ENCODE measurements at regions not wholly inside any gene's neighbourhood (a gene's known extent, or its start where the extent isn't known, plus 50 kb on each side); places are given as distances from the start of the nearest gene placed in this dataset.
A peak's percentile ranks its signal among the peaks of the same experiment; 100 is the strongest.

DNA sequence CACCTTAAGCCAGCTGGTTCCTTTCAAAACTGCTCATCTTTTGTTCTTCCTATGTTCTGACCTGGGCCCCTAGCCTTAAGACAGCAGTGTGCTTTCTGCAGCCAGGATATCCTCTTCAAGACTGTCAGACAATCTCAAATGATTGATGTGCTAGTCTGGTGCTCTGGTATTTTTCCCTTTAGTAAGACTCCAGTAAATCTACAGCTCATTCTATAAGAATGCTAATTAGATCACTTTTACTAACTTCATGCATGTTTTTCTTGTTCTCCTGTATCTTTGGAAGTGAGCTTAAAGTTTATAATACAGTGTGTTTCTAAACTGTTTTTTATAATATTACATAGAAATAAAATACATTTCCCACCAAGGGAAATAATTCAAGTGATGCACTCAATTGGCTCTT, 220.9 kb upstream of the NANOGP8 start:
- H3K4me1 ChIP-seq, result peaks cover 46% of the 10 kb centered on the region
- no peak overlapping the region for H3K4me3 ChIP-seq
- intact Hi-C loops (cut with micrococcal nuclease), result no loop called here

DNA sequence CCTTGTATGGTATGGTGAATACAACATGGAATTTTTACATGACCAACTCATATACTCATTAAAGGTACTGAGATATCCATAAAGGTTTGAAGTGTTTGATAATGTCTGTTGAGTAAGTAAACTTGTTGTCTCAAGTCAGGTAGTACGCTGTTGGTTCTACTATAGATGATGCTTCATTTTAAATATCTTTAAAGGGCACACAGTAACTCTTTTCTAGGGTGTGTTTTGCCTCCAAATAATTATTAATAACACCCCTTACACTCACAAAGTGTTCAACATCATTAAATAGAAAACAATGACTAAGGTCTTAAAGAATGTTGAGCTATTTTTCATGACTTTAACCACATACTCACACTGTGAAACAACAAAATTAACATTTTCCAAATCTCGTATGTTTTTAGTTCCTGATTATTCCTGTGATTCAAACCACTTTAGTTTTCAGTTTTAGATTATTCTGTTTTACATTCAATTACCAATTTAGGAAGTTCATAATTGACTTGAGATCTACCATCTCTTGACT, 220.0 kb upstream of the NANOGP8 start:
- Histone ChIP-seq H3K27ac (replicated peaks) (peak overlapping the region; percentile 78), H3K36me3 (no peaks in the 10 kb centered on the region), H3K27me3 (ENCODE audit: low read depth) (no peaks in the 10 kb centered on the region), H3K4me1 (peaks cover 42% of the 10 kb centered on the region), H3K9me3 (replicated peaks) (no peaks in the 10 kb centered on the region), H3K4me3 (no peak overlapping the region)
- DNase-seq, result no peak
- TF ChIP-seq, protein P1, sequence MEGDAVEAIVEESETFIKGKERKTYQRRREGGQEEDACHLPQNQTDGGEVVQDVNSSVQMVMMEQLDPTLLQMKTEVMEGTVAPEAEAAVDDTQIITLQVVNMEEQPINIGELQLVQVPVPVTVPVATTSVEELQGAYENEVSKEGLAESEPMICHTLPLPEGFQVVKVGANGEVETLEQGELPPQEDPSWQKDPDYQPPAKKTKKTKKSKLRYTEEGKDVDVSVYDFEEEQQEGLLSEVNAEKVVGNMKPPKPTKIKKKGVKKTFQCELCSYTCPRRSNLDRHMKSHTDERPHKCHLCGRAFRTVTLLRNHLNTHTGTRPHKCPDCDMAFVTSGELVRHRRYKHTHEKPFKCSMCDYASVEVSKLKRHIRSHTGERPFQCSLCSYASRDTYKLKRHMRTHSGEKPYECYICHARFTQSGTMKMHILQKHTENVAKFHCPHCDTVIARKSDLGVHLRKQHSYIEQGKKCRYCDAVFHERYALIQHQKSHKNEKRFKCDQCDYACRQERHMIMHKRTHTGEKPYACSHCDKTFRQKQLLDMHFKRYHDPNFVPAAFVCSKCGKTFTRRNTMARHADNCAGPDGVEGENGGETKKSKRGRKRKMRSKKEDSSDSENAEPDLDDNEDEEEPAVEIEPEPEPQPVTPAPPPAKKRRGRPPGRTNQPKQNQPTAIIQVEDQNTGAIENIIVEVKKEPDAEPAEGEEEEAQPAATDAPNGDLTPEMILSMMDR (IDR thresholded peaks at IDR 0.05; ENCODE audit: borderline replicate concordance), result no peak
- intact Hi-C loops (cut with micrococcal nuclease), result no loop called here

More for the DNA sequence above, 220.9 kb upstream of the NANOGP8 start:
- DNase-seq, result no peak
- Histone ChIP-seq H3K27ac (replicated peaks) (peak overlapping the region; percentile 78), H3K27me3 (ENCODE audit: low read depth) (no peaks in the 10 kb centered on the region), H3K9me3 (replicated peaks) (no peaks in the 10 kb centered on the region), H3K36me3 (no peaks in the 10 kb centered on the region)
- TF ChIP-seq, protein P1 (IDR thresholded peaks at IDR 0.05; ENCODE audit: borderline replicate concordance), result no peak

DNA sequence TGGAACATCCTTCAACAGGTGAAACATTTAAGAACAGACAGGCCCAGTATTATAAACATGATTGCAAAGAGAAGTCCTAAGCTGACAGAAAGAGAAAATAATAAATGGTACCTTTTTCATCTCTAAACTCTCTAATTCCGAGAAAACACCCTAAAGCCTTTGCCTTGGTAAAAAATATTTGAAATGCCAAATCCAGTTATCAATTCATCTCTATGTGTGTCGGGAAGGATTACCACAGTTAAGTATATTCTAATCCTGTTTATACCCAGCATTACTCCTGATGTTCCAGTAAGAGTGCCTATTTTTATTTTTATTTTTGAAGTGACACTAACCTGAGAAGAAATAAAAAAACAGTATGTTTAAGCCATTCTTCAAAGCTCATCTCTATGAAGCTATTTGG, 219.3 kb upstream of the NANOGP8 start:
- no peaks in the 10 kb centered on the region for H3K9me3 ChIP-seq (replicated peaks)
- no peaks in the 10 kb centered on the region for H3K27me3 ChIP-seq (ENCODE audit: low read depth)
- intact Hi-C loops (cut with micrococcal nuclease), result no loop called here
- no peak overlapping the region for H3K4me3 ChIP-seq
- H3K36me3 ChIP-seq, result no peaks in the 10 kb centered on the region
- no peak for DNase-seq
- TF ChIP-seq, protein P1 (IDR thresholded peaks at IDR 0.05; ENCODE audit: borderline replicate concordance), result no peak
- H3K27ac ChIP-seq (replicated peaks), result no peak overlapping the region
- peaks cover 35% of the 10 kb centered on the region for H3K4me1 ChIP-seq

GRCh38 chr15:35302334-35302733, 217.2 kb upstream of the NANOGP8 start:
- no peak overlapping the region for H3K4me3 ChIP-seq
- H3K27me3 ChIP-seq (ENCODE audit: low read depth), result no peaks in the 10 kb centered on the region
- TF ChIP-seq, protein P1 (IDR thresholded peaks at IDR 0.05; ENCODE audit: borderline replicate concordance), result no peak
- no peak overlapping the region for H3K27ac ChIP-seq (replicated peaks)
- H3K36me3 ChIP-seq, result no peaks in the 10 kb centered on the region
- no peak for DNase-seq
- intact Hi-C loops (cut with micrococcal nuclease), result no loop called here
- H3K4me1 ChIP-seq, result peaks cover 20% of the 10 kb centered on the region
- no peaks in the 10 kb centered on the region for H3K9me3 ChIP-seq (replicated peaks)

GRCh38 chr15:35301088-35301487, 216.0 kb upstream of the NANOGP8 start:
- TF ChIP-seq, protein P1 (IDR thresholded peaks at IDR 0.05; ENCODE audit: borderline replicate concordance), result no peak
- no peak for DNase-seq
- Histone ChIP-seq H3K36me3 (no peaks in the 10 kb centered on the region), H3K4me1 (peaks cover 8% of the 10 kb centered on the region), H3K4me3 (no peak overlapping the region), H3K27ac (replicated peaks) (no peak overlapping the region), H3K27me3 (ENCODE audit: low read depth) (no peaks in the 10 kb centered on the region), H3K9me3 (replicated peaks) (no peaks in the 10 kb centered on the region)
- intact Hi-C loops (cut with micrococcal nuclease), result no loop called here
